Vagina (tissue), 2 donors: ENCODE measurements at regions not wholly inside any gene's neighbourhood (a gene's known extent, or its start where the extent isn't known, plus 50 kb on each side); places are given as distances from the start of the nearest gene placed in this dataset.

Source experiments
- POLR2AphosphoS5 ChIP-seq, 2 donors: sonication (generic); formaldehyde crosslinking; IDR thresholded peaks; one replicate each; pipeline ENCODE4 v1.9.0; 2017; ENCODE audit warnings: antibody characterized with exemption in 2 of 2, mild to moderate bottlenecking in 2 of 2, low read depth in 1 of 2; ENCODE audit not compliant: insufficient read depth in 1 of 2
- TF ChIP-seq, protein P1 (sequence below), 3 experiments: fragments of 450-650 bp in 2 of 3; fragments of 200-600 bp in 1 of 3; sonication (generic) in 1 of 3; IDR thresholded peaks; one replicate each; pipeline ENCODE4 v1.5.1; 2017 to 2019; ENCODE audit warnings: antibody characterized with exemption in 3 of 3, mild to moderate bottlenecking in 2 of 3, moderate library complexity in 2 of 3

DNA sequence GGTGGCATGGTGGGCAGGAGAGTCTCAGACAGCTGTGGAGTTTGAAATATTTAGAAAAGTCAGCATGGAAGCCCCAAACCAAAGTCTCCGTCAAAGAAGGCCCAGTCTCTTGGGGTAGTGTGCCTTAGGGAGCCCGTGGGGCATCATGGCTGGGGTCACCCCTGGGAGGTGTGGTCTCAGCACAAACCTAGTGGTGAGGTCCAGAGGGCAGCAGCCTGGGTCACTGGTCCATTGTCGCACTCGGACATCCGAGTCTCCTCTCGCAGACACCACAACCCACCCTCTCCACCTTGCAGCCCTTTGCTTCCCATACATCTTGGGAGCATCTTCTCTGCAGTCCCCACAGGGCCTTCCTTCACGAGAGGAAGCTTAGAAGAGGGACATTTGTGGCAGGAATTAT is 588.0 kb upstream of the TMEM132C start:
- TF ChIP-seq, protein P1, sequence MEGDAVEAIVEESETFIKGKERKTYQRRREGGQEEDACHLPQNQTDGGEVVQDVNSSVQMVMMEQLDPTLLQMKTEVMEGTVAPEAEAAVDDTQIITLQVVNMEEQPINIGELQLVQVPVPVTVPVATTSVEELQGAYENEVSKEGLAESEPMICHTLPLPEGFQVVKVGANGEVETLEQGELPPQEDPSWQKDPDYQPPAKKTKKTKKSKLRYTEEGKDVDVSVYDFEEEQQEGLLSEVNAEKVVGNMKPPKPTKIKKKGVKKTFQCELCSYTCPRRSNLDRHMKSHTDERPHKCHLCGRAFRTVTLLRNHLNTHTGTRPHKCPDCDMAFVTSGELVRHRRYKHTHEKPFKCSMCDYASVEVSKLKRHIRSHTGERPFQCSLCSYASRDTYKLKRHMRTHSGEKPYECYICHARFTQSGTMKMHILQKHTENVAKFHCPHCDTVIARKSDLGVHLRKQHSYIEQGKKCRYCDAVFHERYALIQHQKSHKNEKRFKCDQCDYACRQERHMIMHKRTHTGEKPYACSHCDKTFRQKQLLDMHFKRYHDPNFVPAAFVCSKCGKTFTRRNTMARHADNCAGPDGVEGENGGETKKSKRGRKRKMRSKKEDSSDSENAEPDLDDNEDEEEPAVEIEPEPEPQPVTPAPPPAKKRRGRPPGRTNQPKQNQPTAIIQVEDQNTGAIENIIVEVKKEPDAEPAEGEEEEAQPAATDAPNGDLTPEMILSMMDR (IDR thresholded peaks at IDR 0.05) = no peak
- TF ChIP-seq POLR2AphosphoS5 (IDR thresholded peaks at IDR 0.05; ENCODE audit: insufficient read depth in 1 of 2, low read depth in 1 of 2) = no peak
